ENCODE measurements at regions not wholly inside any gene's neighbourhood (a gene's known extent, or its start where the extent isn't known, plus 50 kb on each side); places are given as distances from the start of the nearest gene placed in this dataset.
A peak's percentile ranks its signal among the peaks of the same experiment; 100 is the strongest.

DNA sequence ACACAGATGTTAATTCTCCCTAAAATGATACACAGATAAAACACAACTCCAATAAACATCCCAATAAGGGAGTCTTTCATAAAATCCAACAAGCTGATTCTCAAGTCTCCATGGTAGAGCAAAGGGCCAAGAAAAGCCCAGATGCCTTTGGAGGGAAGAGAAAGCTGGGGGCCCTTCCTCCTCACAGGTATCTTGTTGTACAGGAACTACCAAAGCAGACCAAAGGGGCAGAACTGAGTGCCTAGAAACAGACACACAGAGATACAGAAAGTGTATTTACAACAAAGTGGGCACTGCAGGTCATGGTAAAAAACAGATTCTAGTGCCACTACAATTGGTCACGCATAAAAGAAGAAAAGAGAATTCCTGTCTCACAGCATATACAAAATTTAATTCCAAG lies 87.2 kb upstream of the NSMCE3 start:
- H2BK120ac ChIP-seq (ENCODE audit: insufficient read depth, low read length, poor library complexity), result no peak overlapping the region
- H3K4me3 ChIP-seq (ENCODE audit: low read depth, low read length), result no peak overlapping the region
- no peaks in the 10 kb centered on the region for H3K27me3 ChIP-seq (ENCODE audit: insufficient read depth, low read length)
- H3K4ac ChIP-seq (ENCODE audit: low read depth, low read length), result no peak overlapping the region
- H3K36me3 ChIP-seq (ENCODE audit: control insufficient read depth in 1 of 2, insufficient read depth in 2 of 2, low read length in 2 of 2), result no peaks in the 10 kb centered on the region
- H4K12ac ChIP-seq (ENCODE audit: low read depth, low read length), result no peak overlapping the region
- no peak overlapping the region for H4K91ac ChIP-seq (ENCODE audit: low read depth, low read length)
- H3K27ac ChIP-seq (ENCODE audit: low read depth, low read length), result no peak overlapping the region
- H3K79me2 ChIP-seq (ENCODE audit: control insufficient read depth, insufficient read depth, low read length, poor library complexity), result no peaks in the 10 kb centered on the region
- no peak overlapping the region for H3K4me2 ChIP-seq (ENCODE audit: low read length)
- H4K8ac ChIP-seq (ENCODE audit: low read depth, low read length), result no peak overlapping the region
- no CpG with 5 or more reads among the region's 1 CpG for WGBS (ENCODE audit: extremely low coverage, insufficient coverage, insufficient read length)
- no peak overlapping the region for H3K14ac ChIP-seq (ENCODE audit: low read length)
- no peak overlapping the region for H3K23ac ChIP-seq (ENCODE audit: low read length)
- H3K79me1 ChIP-seq (ENCODE audit: low read length), result no peaks in the 10 kb centered on the region
- DNase-seq, result no peak
- no peak overlapping the region for H3K9ac ChIP-seq (ENCODE audit: low read length)
- no peak overlapping the region for H2AK5ac ChIP-seq (ENCODE audit: low read length)
- no peaks in the 10 kb centered on the region for H3K9me3 ChIP-seq (ENCODE audit: insufficient read depth, low read depth, low read length)
- no peak overlapping the region for H2BK5ac ChIP-seq (ENCODE audit: low read depth, low read length, poor library complexity)
- H3K4me1 ChIP-seq (ENCODE audit: control insufficient read depth in 1 of 2, insufficient read depth in 2 of 2, low read length in 2 of 2), result no peaks in the 10 kb centered on the region
- no peak overlapping the region for H3K18ac ChIP-seq (ENCODE audit: low read length)
- no peak overlapping the region for H2AFZ ChIP-seq (ENCODE audit: insufficient read depth, low read length, poor library complexity)
- no peak overlapping the region for H2BK12ac ChIP-seq (ENCODE audit: low read length)

DNA sequence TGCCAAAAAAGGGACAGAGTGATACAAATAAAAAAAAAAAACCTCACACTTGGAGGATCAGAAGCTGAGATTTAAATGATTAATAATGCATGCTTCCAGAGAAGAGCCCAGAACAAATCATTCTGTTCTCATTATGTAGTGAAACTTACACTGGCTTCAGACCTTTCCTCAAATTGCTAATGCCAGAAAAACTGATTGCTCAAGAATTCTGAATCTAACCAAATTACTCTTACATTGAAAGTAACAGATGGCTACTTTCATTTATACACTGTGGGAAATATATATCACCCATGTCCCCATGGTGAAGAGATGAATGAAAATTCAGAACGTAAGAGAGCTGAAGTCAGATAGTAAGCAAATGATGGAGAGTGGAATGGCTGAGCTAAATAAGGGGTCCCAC lies 85.9 kb upstream of the NSMCE3 start:
- H3K79me2 ChIP-seq (ENCODE audit: control insufficient read depth, insufficient read depth, low read length, poor library complexity), result no peaks in the 10 kb centered on the region
- H3K9me3 ChIP-seq (ENCODE audit: insufficient read depth, low read depth, low read length), result no peaks in the 10 kb centered on the region
- no CpG with 5 or more reads among the region's 1 CpG for WGBS (ENCODE audit: extremely low coverage, insufficient coverage, insufficient read length)

DNA sequence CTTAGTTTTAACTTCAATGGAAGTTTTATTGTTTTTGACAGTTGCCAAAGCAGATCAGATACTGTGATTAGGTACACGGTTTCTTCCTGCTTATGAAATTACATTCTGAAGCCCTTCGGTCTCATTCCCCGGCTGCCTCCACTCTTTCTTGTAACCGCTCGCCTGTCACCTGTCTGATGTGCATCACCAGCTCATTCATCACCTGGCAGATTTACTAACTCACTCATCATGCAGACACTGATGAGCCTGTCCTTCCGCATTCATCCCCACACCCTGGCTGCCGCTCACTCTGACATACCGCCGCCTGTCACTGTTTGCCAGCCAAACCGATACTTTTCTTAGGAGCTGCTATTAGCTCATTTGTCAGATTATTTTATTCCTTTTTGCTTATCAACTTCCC lies 82.8 kb upstream of the NSMCE3 start:
- Histone ChIP-seq H4K12ac (ENCODE audit: low read depth, low read length) (no peak overlapping the region), H3K79me2 (ENCODE audit: control insufficient read depth, insufficient read depth, low read length, poor library complexity) (no peaks in the 10 kb centered on the region), H3K4ac (ENCODE audit: low read depth, low read length) (no peak overlapping the region), H3K9me3 (ENCODE audit: insufficient read depth, low read depth, low read length) (no peaks in the 10 kb centered on the region), H3K23ac (ENCODE audit: low read length) (no peak overlapping the region), H4K91ac (ENCODE audit: low read depth, low read length) (no peak overlapping the region), H2BK12ac (ENCODE audit: low read length) (no peak overlapping the region), H2AK5ac (ENCODE audit: low read length) (no peak overlapping the region), H3K79me1 (ENCODE audit: low read length) (no peaks in the 10 kb centered on the region), H3K27me3 (ENCODE audit: insufficient read depth, low read length) (no peaks in the 10 kb centered on the region), H2AFZ (ENCODE audit: insufficient read depth, low read length, poor library complexity) (no peak overlapping the region), H4K8ac (ENCODE audit: low read depth, low read length) (no peak overlapping the region), H2BK5ac (ENCODE audit: low read depth, low read length, poor library complexity) (no peak overlapping the region), H3K27ac (ENCODE audit: low read depth, low read length) (no peak overlapping the region), H3K18ac (ENCODE audit: low read length) (no peak overlapping the region), H3K36me3 (ENCODE audit: control insufficient read depth in 1 of 2, insufficient read depth in 2 of 2, low read length in 2 of 2) (no peaks in the 10 kb centered on the region), H3K4me1 (ENCODE audit: control insufficient read depth in 1 of 2, insufficient read depth in 2 of 2, low read length in 2 of 2) (peaks cover 0 to 4% of the 10 kb centered on the region in 2 experiments), H3K9ac (ENCODE audit: low read length) (no peak overlapping the region), H3K4me3 (ENCODE audit: low read depth, low read length) (no peak overlapping the region), H2BK120ac (ENCODE audit: insufficient read depth, low read length, poor library complexity) (no peak overlapping the region), H3K4me2 (ENCODE audit: low read length) (no peak overlapping the region), H3K14ac (ENCODE audit: low read length) (no peak overlapping the region)
- DNase-seq, result peak; percentile 82 to 89
- no CpG with 5 or more reads among the region's 10 CpGs for WGBS (ENCODE audit: extremely low coverage, insufficient coverage, insufficient read length)

More for the DNA sequence above, 85.9 kb upstream of the NSMCE3 start:
- no peak overlapping the region for H4K12ac ChIP-seq (ENCODE audit: low read depth, low read length)
- H2BK120ac ChIP-seq (ENCODE audit: insufficient read depth, low read length, poor library complexity), result no peak overlapping the region
- no peak for DNase-seq
- no peak overlapping the region for H3K9ac ChIP-seq (ENCODE audit: low read length)
- no peak overlapping the region for H2BK5ac ChIP-seq (ENCODE audit: low read depth, low read length, poor library complexity)
- no peak overlapping the region for H3K27ac ChIP-seq (ENCODE audit: low read depth, low read length)
- no peak overlapping the region for H4K91ac ChIP-seq (ENCODE audit: low read depth, low read length)
- H3K4me2 ChIP-seq (ENCODE audit: low read length), result no peak overlapping the region
- no peak overlapping the region for H3K23ac ChIP-seq (ENCODE audit: low read length)
- no peak overlapping the region for H2BK12ac ChIP-seq (ENCODE audit: low read length)
- H3K4ac ChIP-seq (ENCODE audit: low read depth, low read length), result no peak overlapping the region
- H4K8ac ChIP-seq (ENCODE audit: low read depth, low read length), result no peak overlapping the region
- H3K4me1 ChIP-seq (ENCODE audit: control insufficient read depth in 1 of 2, insufficient read depth in 2 of 2, low read length in 2 of 2), result no peaks in the 10 kb centered on the region
- H3K36me3 ChIP-seq (ENCODE audit: control insufficient read depth in 1 of 2, insufficient read depth in 2 of 2, low read length in 2 of 2), result no peaks in the 10 kb centered on the region
- H2AK5ac ChIP-seq (ENCODE audit: low read length), result no peak overlapping the region
- H2AFZ ChIP-seq (ENCODE audit: insufficient read depth, low read length, poor library complexity), result no peak overlapping the region
- no peaks in the 10 kb centered on the region for H3K27me3 ChIP-seq (ENCODE audit: insufficient read depth, low read length)
- no peak overlapping the region for H3K18ac ChIP-seq (ENCODE audit: low read length)
- H3K4me3 ChIP-seq (ENCODE audit: low read depth, low read length), result no peak overlapping the region
- H3K79me1 ChIP-seq (ENCODE audit: low read length), result no peaks in the 10 kb centered on the region
- no peak overlapping the region for H3K14ac ChIP-seq (ENCODE audit: low read length)

DNA sequence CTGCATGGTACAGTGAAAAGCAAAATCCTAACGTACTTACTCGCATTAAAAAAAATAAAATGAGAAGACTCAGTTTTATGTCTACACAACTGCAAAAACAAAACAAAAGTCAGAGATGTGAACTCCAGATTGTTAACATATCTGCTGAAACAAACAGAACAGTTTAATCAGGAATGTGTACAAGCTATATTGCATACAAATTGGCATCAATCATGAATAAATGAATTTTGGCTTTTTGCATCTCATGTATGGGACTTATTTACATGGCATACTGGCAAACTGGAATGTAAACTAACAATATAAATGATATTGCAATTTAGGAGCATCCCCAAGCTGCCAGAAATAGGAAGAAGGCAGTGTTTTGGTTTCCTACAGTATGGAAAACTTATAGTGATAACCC lies 79.6 kb upstream of the NSMCE3 start:
- Histone ChIP-seq H3K9ac (ENCODE audit: low read length) (no peak overlapping the region), H3K14ac (ENCODE audit: low read length) (no peak overlapping the region), H3K79me2 (ENCODE audit: control insufficient read depth, insufficient read depth, low read length, poor library complexity) (no peaks in the 10 kb centered on the region), H3K36me3 (ENCODE audit: control insufficient read depth in 1 of 2, insufficient read depth in 2 of 2, low read length in 2 of 2) (no peaks in the 10 kb centered on the region), H2AK5ac (ENCODE audit: low read length) (no peak overlapping the region), H3K4me2 (ENCODE audit: low read length) (no peak overlapping the region), H2BK12ac (ENCODE audit: low read length) (no peak overlapping the region), H3K27me3 (ENCODE audit: insufficient read depth, low read length) (no peaks in the 10 kb centered on the region), H4K91ac (ENCODE audit: low read depth, low read length) (no peak overlapping the region), H3K9me3 (ENCODE audit: insufficient read depth, low read depth, low read length) (no peaks in the 10 kb centered on the region), H2AFZ (ENCODE audit: insufficient read depth, low read length, poor library complexity) (no peak overlapping the region), H3K4ac (ENCODE audit: low read depth, low read length) (no peak overlapping the region), H4K8ac (ENCODE audit: low read depth, low read length) (no peak overlapping the region), H2BK5ac (ENCODE audit: low read depth, low read length, poor library complexity) (no peak overlapping the region), H2BK120ac (ENCODE audit: insufficient read depth, low read length, poor library complexity) (no peak overlapping the region), H3K27ac (ENCODE audit: low read depth, low read length) (no peak overlapping the region), H4K12ac (ENCODE audit: low read depth, low read length) (no peak overlapping the region), H3K18ac (ENCODE audit: low read length) (no peak overlapping the region), H3K4me3 (ENCODE audit: low read depth, low read length) (no peak overlapping the region), H3K23ac (ENCODE audit: low read length) (no peak overlapping the region), H3K4me1 (ENCODE audit: control insufficient read depth in 1 of 2, insufficient read depth in 2 of 2, low read length in 2 of 2) (peaks cover 3 to 4% of the 10 kb centered on the region in 2 experiments), H3K79me1 (ENCODE audit: low read length) (no peaks in the 10 kb centered on the region)
- DNase-seq, result no peak
- no CpG with 5 or more reads among the region's 2 CpGs for WGBS (ENCODE audit: extremely low coverage, insufficient coverage, insufficient read length)
